LNCaP clone FGC (cell line): ENCODE measurements at regions not wholly inside any gene's neighbourhood (a gene's known extent, or its start where the extent isn't known, plus 50 kb on each side); places are given as distances from the start of the nearest gene placed in this dataset.
"Not testable (repeated sequence)": the region's sequence is repeated elsewhere in the genome, so short reads cannot be mapped to it uniquely, and the experiment has no call there.

ENCODE experiments used
- DNase-seq: peaks from one replicate; pipeline ENCODE4 v3.0.0-alpha.2; 2011; ENCODE audit warnings: low read depth
- H3K4me3 ChIP-seq: 2 replicates; pipeline ENCODE4 v1.5.1; 2011; ENCODE audit warnings: mild to moderate bottlenecking, low read depth, low read length, control low read depth
- TF ChIP-seq, protein P1 (sequence below): IDR thresholded peaks from 2 replicates; pipeline ENCODE4 v1.5.1; 2012; ENCODE audit warnings: mild to moderate bottlenecking; ENCODE audit not compliant: control insufficient read depth, insufficient read depth; ENCODE audit errors: extremely low read depth

- TF ChIP-seq, protein P1, sequence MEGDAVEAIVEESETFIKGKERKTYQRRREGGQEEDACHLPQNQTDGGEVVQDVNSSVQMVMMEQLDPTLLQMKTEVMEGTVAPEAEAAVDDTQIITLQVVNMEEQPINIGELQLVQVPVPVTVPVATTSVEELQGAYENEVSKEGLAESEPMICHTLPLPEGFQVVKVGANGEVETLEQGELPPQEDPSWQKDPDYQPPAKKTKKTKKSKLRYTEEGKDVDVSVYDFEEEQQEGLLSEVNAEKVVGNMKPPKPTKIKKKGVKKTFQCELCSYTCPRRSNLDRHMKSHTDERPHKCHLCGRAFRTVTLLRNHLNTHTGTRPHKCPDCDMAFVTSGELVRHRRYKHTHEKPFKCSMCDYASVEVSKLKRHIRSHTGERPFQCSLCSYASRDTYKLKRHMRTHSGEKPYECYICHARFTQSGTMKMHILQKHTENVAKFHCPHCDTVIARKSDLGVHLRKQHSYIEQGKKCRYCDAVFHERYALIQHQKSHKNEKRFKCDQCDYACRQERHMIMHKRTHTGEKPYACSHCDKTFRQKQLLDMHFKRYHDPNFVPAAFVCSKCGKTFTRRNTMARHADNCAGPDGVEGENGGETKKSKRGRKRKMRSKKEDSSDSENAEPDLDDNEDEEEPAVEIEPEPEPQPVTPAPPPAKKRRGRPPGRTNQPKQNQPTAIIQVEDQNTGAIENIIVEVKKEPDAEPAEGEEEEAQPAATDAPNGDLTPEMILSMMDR: no peak
- DNase-seq: no peak
- H3K4me3 ChIP-seq: no peak overlapping the region
Observed at GRCh38 chr2:61645911-61646310, 107.8 kb upstream of the XPO1 start.

GRCh38 chr2:61643153-61643552 lies 105.0 kb upstream of the XPO1 start:
- H3K4me3 ChIP-seq, DNase-seq: not testable (repeated sequence)

GRCh38 chr2:61640406-61640805 lies 102.2 kb upstream of the XPO1 start:
- TF ChIP-seq, protein P1: no peak
- H3K4me3 ChIP-seq: no peak overlapping the region
- no peak for DNase-seq

DNA sequence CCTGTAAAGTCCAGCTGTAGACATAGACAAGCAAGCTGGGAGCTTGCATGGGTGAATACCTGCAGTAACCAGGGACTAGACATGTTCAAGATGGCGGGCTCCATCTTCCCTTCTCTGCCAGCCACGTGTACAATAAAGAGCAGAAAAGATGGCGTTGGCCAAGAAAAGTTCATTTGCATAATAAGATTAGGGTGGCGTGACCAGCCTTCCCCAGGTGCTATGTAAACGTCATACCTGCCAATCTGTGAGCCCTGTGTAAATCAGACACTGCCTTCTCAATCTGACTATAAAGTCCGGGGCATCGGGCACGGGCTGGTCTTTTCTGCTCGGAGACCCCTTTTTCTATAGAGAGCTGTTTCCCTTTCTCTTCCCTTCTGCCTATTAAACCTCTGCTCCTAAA lies 101.6 kb upstream of the XPO1 start:
- TF ChIP-seq, protein P1: no peak
- DNase-seq: no peak
- no peak overlapping the region for H3K4me3 ChIP-seq

GRCh38 chr2:61636686-61637085 lies 98.5 kb upstream of the XPO1 start:
- TF ChIP-seq, protein P1: no peak

DNA sequence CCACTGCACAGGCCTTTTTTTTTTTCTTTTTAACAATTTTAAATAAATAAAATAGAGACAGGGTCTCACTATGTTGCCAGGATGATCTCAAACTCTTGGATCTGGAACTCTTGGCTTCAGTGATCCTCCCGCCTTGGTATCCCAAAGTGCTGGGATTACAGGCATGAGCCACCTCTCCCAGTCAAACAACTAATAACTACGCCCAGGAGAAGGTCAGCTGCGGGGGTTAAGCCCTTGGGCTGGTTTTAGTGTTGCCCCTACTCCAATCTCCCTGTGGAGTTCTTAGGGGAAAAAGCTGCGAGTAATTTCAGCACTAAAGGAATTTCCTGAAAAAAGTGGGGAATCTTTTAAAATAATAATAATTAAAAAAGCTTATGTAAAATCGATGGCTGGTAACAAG lies 96.4 kb upstream of the XPO1 start:
- TF ChIP-seq, protein P1: no peak
- no peak for DNase-seq
- H3K4me3 ChIP-seq: no peak overlapping the region

More at GRCh38 chr2:61636686-61637085, 98.5 kb upstream of the XPO1 start:
- DNase-seq: no peak
- no peak overlapping the region for H3K4me3 ChIP-seq

GRCh38 chr2:61633250-61633649 lies 95.1 kb upstream of the XPO1 start:
- no peak overlapping the region for H3K4me3 ChIP-seq
- DNase-seq: no peak
- TF ChIP-seq, protein P1: no peak
